ENCODE measurements at regions not wholly inside any gene's neighbourhood (a gene's known extent, or its start where the extent isn't known, plus 50 kb on each side); places are given as distances from the start of the nearest gene placed in this dataset.

GRCh38 chrX:150080497-150080896, 142.2 kb upstream of the EOLA2 start:
- TF ChIP-seq EZH2 (IDR thresholded peaks at IDR 0.05; ENCODE audit: insufficient read depth, poor library complexity, severe bottlenecking) (no peak), EZH2phosphoT487 (IDR thresholded peaks at IDR 0.05; ENCODE audit: insufficient read depth, low read depth) (no peak)
